ENCODE measurements at regions not wholly inside any gene's neighbourhood (a gene's known extent, or its start where the extent isn't known, plus 50 kb on each side); places are given as distances from the start of the nearest gene placed in this dataset.
"Not testable (repeated sequence)": the region's sequence is repeated elsewhere in the genome, so short reads cannot be mapped to it uniquely, and the experiment has no call there.

DNA sequence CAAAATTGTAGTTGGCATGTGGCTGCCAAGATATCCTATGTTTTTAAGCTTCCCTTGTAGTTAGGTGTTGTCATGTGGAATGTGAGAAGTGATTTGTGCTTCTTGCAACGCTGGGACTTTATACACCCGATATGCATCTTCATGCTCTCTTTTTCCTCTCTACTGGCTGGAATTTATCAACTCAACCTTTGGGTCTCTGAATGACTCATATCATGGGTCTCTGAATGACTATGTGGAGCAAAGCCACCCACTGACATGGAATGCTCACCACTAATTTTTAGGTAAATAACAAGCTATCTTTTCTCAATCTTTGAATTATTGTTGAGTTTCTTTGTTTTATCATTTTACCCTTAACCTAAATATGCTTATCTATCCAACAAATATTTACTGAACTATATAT, 144.6 kb downstream of the ATP23 start:
- no peak for DNase-seq (ENCODE audit: low spot score in 2 of 2)
- in situ Hi-C loops (cut with MboI; ENCODE audit: low sequenced_read_pairs), result no loop called here
- Histone ChIP-seq H3K36me3 (replicated peaks) (no peaks in the 10 kb centered on the region), H3K4me1 (no peaks in the 10 kb centered on the region), H3K27me3 (ENCODE audit: low read depth) (no peaks in the 10 kb centered on the region), H3K9me3 (no peaks in the 10 kb centered on the region), H3K4me3 (no peak overlapping the region)

DNA sequence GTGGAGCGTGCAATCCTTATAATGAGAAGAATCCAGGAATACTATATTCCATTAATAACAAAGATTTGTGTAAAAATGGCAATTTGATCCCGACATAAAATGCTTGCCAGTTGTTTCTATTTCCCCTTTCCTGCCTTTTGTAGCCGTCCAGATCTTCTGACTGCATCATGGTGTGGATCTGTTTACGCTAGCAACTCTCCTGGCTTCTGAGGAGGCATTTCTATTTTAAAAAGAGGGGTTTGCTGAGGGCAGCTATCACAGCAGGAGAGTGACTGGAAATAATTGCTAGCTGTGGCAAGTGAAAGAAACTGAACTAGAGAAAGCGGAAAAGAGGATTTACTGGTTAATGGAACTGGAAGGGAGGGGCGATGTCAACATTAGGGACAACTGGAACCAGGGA, 145.6 kb downstream of the ATP23 start:
- DNase-seq (ENCODE audit: low spot score in 2 of 2), result no peak
- Histone ChIP-seq H3K27me3 (ENCODE audit: low read depth) (no peaks in the 10 kb centered on the region), H3K36me3 (replicated peaks) (no peaks in the 10 kb centered on the region), H3K9me3 (no peaks in the 10 kb centered on the region), H3K4me1 (no peaks in the 10 kb centered on the region), H3K4me3 (no peak overlapping the region)
- in situ Hi-C loops (cut with MboI; ENCODE audit: low sequenced_read_pairs), result no loop called here

DNA sequence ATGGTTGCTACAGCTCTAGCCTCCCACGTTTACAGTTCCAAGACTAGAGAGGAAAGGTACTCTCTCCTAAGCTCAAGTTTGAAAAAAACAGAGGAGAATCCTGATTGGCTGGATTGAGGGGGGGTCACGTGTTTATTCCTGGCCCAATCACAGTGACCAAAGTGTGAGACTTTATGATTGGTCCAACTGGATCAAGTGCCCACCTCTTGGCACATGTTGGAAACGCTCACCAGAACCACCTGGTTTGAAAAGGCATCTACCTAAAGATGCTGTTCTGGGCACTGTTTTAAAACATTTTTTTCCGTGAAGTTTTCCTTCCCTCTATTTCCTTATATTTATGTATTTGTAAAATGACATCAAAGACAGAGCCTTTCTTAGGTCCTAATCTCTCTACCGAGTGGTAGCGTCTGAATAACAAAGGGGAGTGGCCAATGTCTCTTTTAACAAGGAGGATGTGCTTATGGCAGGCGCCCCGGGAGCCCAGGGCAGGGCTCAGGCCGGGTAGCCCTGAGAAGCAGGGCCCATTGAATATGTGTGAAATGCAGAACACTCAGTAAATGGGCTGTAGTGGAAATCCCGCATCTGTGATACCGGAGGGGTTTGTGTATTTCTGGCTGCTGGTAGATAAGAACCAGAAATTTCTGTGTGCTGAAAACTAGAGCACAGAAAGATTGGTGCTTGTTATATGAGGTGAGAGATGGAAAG, 146.2 kb downstream of the ATP23 start:
- Histone ChIP-seq H3K4me1 (no peaks in the 10 kb centered on the region), H3K9me3 (no peaks in the 10 kb centered on the region), H3K4me3 (no peak overlapping the region), H3K27me3 (ENCODE audit: low read depth) (no peaks in the 10 kb centered on the region), H3K36me3 (replicated peaks) (no peaks in the 10 kb centered on the region)
- DNase-seq (ENCODE audit: low spot score in 2 of 2), result no peak
- in situ Hi-C loops (cut with MboI; ENCODE audit: low sequenced_read_pairs), result no loop called here

DNA sequence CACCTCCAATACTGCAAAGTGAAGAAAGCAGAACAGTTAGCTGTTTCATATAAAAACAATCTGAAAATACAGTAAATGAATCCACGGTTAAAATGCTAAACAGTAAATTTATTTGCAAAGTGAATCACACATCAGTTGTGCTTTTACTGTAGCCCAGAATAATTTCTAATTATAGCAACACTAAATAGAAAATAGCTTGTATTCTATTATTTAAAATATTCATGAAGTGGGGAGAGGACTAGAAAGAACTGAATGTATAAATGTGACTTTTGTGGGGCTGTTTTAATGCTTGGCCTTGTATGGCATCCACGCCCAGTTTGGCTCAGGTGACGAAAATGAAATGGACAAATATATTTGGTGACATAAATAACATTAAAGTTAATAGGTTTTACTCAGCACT, 148.2 kb downstream of the ATP23 start:
- in situ Hi-C loops (cut with MboI; ENCODE audit: low sequenced_read_pairs), result no loop called here
- no peaks in the 10 kb centered on the region for H3K36me3 ChIP-seq (replicated peaks)
- DNase-seq (ENCODE audit: low spot score in 2 of 2), result no peak
- H3K9me3 ChIP-seq, result no peaks in the 10 kb centered on the region
- no peaks in the 10 kb centered on the region for H3K4me1 ChIP-seq
- H3K27me3 ChIP-seq (ENCODE audit: low read depth), result no peaks in the 10 kb centered on the region
- no peak overlapping the region for H3K4me3 ChIP-seq

DNA sequence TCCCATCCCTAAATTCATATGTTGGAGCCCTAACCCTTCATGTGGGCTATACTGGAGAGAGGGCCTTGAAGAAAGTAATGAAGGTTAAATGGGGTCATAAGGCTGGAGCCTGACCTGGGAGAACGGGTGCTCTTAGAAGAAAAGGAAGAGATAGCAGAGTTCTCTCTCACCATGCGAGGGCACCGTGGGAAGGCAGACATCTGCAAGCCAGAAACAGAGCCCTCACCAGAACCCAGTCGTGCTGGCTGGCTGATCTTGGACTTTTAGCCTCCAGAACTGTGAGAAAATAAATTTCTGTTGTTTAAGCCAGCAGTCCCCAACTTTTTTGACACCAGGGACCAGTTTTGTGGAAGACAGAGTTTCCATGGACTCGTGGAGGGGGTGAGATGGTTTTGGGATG, 149.3 kb downstream of the ATP23 start:
- H3K9me3 ChIP-seq, result no peaks in the 10 kb centered on the region
- H3K36me3 ChIP-seq (replicated peaks), result no peaks in the 10 kb centered on the region
- no peaks in the 10 kb centered on the region for H3K27me3 ChIP-seq (ENCODE audit: low read depth)
- in situ Hi-C loops (cut with MboI; ENCODE audit: low sequenced_read_pairs), result no loop called here
- no peaks in the 10 kb centered on the region for H3K4me1 ChIP-seq
- no peak overlapping the region for H3K4me3 ChIP-seq
- DNase-seq (ENCODE audit: low spot score in 2 of 2), result no peak

DNA sequence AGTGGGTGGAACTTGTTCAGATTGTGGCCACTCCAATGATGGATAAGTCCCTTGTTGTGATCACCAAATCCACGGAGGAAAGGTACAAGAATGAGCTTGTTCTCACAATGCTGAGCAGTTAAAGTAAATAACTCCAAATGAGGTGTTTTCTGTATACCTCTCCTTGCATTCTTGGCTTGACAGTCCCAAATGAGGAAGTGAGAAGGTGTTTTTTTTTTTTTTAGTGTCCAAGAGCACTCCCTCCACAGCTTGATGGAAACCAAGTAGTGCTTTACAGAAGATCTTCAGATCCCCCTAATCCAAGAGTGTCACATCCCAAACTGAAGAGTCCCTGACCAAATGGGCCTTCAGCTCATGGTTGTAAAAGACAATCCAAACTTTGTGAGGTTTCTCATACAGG, 153.6 kb downstream of the ATP23 start:
- no peaks in the 10 kb centered on the region for H3K4me1 ChIP-seq
- H3K36me3 ChIP-seq (replicated peaks), result no peaks in the 10 kb centered on the region
- H3K9me3 ChIP-seq, result no peaks in the 10 kb centered on the region
- no peak for DNase-seq (ENCODE audit: low spot score in 2 of 2)
- H3K4me3 ChIP-seq, result no peak overlapping the region
- H3K27me3 ChIP-seq (ENCODE audit: low read depth), result no peaks in the 10 kb centered on the region
- in situ Hi-C loops (cut with MboI; ENCODE audit: low sequenced_read_pairs), result no loop called here

DNA sequence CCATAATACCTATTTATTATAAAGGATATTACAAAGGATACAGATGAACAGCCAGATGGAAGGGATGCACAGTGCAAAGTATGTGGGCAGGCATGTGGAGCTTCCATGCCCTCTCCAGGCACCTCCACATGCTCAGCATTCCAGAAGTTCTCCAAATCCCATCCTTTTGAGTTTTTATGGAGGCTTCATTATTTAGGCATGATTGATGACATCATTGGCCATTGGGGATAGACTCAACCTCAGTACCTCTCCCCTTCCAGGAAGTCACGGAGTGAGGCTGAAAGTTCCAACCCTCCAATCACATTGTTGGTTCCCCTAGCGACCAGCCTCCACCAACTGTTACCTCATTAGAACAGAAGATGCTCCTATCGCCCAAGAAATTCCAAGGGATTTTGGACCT, 156.4 kb downstream of the ATP23 start:
- DNase-seq (ENCODE audit: low spot score in 2 of 2), result no peak
- H3K4me1 ChIP-seq, result no peaks in the 10 kb centered on the region
- in situ Hi-C loops (cut with MboI; ENCODE audit: low sequenced_read_pairs), result no loop called here

DNA sequence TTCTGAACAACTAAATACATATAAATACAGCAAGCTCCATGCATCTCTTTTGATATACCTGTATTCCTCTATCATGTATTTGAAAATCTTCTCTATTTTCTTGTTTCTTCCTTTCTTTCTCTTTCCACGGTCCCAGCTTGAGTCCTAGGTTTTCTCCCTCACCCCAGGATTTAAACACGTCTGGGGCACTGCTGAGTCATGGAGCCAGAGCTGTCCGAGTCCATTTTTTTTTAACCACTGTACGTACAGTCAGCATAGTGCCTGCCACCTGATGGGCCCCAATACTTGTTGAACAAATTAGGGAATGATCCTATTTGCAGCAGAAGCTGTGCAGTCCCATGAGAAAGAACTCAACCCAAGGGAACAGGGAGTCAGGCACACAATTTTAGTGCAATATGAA, 158.1 kb downstream of the ATP23 start:
- Histone ChIP-seq H3K4me3 (no peak overlapping the region), H3K36me3 (replicated peaks) (no peaks in the 10 kb centered on the region), H3K27me3 (ENCODE audit: low read depth) (no peaks in the 10 kb centered on the region), H3K9me3 (no peaks in the 10 kb centered on the region), H3K4me1 (no peaks in the 10 kb centered on the region)
- in situ Hi-C loops (cut with MboI; ENCODE audit: low sequenced_read_pairs), result no loop called here
- DNase-seq (ENCODE audit: low spot score in 2 of 2), result no peak

More for the DNA sequence above, 156.4 kb downstream of the ATP23 start:
- H3K36me3 ChIP-seq (replicated peaks), result no peaks in the 10 kb centered on the region
- no peak overlapping the region for H3K4me3 ChIP-seq
- no peaks in the 10 kb centered on the region for H3K27me3 ChIP-seq (ENCODE audit: low read depth)
- H3K9me3 ChIP-seq, result no peaks in the 10 kb centered on the region

DNA sequence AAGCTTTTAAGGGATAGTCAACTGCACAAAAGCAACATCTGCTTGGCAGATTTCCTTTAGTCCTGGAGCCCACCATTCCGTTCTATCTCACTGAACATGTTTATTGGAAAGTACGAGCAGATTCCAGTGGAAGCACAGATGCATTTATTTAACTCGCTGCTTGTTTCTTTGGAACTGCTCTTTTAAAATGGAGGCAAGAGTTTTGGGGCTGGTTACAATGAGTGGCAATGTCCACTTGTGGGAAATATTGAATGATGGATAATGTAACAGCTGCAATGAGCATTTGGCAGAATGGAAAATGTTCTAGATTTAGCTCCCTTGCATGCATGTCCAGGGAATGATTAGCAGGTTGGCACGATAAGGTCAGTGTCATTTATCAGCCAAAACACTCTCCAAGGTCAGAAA, 163.0 kb downstream of the ATP23 start:
- no peaks in the 10 kb centered on the region for H3K27me3 ChIP-seq (ENCODE audit: low read depth)
- H3K36me3 ChIP-seq (replicated peaks), result no peaks in the 10 kb centered on the region
- H3K4me1 ChIP-seq, result no peaks in the 10 kb centered on the region
- in situ Hi-C loops (cut with MboI; ENCODE audit: low sequenced_read_pairs), result no loop called here
- no peak for DNase-seq (ENCODE audit: low spot score in 2 of 2)
- no peaks in the 10 kb centered on the region for H3K9me3 ChIP-seq
- H3K4me3 ChIP-seq, result no peak overlapping the region

DNA sequence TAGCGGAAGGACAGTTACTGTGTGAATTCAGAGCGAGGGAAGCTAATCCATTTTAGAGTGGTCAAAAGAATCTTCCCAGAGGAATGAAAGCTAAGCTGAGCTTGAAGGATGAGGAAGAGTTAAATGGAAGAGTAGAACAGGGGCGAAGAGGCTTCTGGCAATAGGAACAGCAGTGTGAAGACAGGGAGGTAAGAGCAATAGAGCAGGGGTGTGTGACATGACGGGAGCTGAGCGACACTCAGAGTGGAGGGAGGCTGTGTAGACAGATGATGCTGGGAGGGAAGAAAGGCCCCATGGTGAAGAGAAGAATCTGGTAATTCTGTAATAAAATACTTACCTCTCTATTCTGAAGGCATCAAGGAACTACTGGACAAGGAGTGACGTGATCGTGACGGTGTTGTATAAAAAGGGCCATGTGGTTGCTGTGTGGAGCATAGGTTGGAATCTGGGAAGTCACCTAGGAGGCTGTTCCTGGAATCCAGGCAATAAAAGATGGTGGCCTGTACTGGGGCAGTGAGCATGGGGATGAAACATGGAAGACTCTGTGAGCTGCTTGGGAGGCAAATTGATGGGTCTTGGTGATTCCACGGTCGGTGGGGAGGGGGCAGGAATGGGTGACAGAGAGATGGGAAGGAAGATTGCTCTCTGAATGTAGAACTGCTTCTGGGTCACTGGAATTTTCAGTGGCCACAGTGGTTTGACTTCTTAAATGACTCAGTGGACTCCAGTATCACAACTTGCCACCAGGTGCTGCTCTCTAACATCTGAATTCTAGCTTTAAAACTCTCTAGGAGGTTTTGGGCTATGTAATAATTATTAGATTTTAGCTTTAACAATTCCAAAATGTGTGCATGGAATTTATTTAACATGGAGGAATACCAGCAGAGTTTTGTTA, 164.1 kb downstream of the ATP23 start:
- H3K27me3 ChIP-seq (ENCODE audit: low read depth), result no peaks in the 10 kb centered on the region
- H3K4me3 ChIP-seq, result no peak overlapping the region
- no peaks in the 10 kb centered on the region for H3K36me3 ChIP-seq (replicated peaks)
- in situ Hi-C loops (cut with MboI; ENCODE audit: low sequenced_read_pairs), result no loop called here
- no peaks in the 10 kb centered on the region for H3K9me3 ChIP-seq
- no peaks in the 10 kb centered on the region for H3K4me1 ChIP-seq
- DNase-seq (ENCODE audit: low spot score in 2 of 2), result no peak

DNA sequence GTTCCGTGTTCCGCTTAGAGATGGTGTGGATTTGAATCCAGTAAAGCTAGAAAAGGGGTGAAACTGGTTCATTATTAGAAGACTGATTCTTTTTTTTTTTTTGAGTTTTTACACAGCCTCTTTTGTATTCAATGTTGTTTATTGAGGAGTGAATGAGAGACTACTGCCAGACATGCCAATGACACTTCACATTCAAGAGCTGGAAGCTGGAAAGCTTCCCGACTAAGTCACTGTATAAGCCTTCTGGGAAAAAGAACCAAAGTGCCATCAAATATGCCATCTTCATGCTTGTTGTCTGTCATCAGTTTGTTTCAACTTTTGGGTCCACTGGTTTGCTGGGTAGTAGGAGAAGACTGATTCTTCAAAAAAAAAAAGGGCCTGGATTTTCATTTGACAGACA, 164.8 kb downstream of the ATP23 start:
- Histone ChIP-seq H3K4me3 (no peak overlapping the region), H3K9me3 (no peaks in the 10 kb centered on the region), H3K4me1 (no peaks in the 10 kb centered on the region), H3K36me3 (replicated peaks) (no peaks in the 10 kb centered on the region), H3K27me3 (ENCODE audit: low read depth) (no peaks in the 10 kb centered on the region)
- DNase-seq (ENCODE audit: low spot score in 2 of 2), result no peak
- in situ Hi-C loops (cut with MboI; ENCODE audit: low sequenced_read_pairs), result no loop called here

DNA sequence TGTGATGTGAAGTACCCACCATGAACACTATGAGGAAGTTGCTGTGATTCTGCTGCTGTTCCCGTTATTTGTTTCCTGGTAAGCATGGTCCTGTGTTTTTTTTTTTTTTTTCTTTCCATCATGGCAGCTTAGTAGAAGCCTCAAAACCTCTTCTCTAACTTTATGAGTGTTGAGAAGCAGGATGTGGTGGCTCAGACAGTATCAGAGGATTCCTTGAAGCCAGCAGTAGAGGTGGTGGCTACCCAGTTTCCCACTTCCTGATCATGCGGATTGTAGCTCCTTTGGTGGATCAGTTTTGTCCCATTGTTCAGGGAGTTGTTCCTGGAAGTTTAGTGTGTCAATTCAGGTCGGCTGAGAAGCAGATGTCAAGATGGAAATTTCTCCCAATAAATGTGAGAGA, 175.8 kb downstream of the ATP23 start:
- in situ Hi-C loops (cut with MboI; ENCODE audit: low sequenced_read_pairs), result no loop called here

DNA sequence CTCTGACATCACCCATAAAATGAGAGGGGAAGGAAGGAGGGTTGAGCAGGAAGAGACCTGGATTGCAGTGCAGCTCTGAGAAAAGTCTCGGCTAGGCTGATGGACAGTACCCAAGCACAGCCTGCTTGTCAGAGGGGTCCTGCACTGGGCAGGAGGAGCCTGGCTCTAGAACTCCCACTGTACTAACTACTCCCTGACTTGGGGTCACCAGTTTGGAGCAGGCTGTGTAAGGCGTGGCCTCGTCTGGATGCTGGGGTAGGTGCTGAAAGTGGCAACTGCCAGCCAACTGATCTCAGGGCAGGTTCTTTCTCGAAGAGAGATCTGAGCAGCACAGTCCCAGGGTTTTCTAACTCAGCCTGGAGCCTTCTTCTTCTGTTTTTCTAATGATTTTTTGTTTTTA, 176.3 kb downstream of the ATP23 start:
- Histone ChIP-seq H3K36me3 (replicated peaks) (no peaks in the 10 kb centered on the region), H3K9me3 (no peaks in the 10 kb centered on the region), H3K4me3 (no peak overlapping the region), H3K27me3 (ENCODE audit: low read depth) (no peaks in the 10 kb centered on the region), H3K4me1 (no peaks in the 10 kb centered on the region)
- DNase-seq (ENCODE audit: low spot score in 2 of 2), result no peak
- in situ Hi-C loops (cut with MboI; ENCODE audit: low sequenced_read_pairs), result no loop called here

More for the DNA sequence above, 175.8 kb downstream of the ATP23 start:
- H3K9me3 ChIP-seq, result no peaks in the 10 kb centered on the region
- no peaks in the 10 kb centered on the region for H3K4me1 ChIP-seq
- no peaks in the 10 kb centered on the region for H3K36me3 ChIP-seq (replicated peaks)
- no peak overlapping the region for H3K4me3 ChIP-seq
- H3K27me3 ChIP-seq (ENCODE audit: low read depth), result no peaks in the 10 kb centered on the region
- no peak for DNase-seq (ENCODE audit: low spot score in 2 of 2)

DNA sequence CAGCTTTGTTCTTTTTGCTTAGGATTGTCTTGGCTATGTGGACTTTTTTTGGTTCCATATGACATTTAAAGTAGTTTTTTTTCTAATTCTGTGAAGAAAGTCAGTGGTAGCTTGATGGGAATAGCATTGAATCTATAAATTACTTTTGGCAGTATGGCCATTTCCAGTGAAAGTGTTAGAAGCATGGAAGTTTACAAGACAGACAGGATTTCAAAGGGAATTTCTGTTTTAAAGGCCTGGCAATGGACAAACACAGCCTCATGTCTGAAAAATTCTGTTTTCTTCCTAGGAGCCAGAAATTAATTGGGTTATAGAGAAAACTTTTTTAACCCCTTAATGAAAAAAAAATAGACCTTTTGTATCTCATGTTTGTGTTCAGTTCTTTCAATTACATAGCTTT, 184.4 kb downstream of the ATP23 start:
- DNase-seq (ENCODE audit: low spot score in 2 of 2); H3K4me3 ChIP-seq; in situ Hi-C loops (cut with MboI; ENCODE audit: low sequenced_read_pairs); H3K4me1 ChIP-seq; H3K27me3 ChIP-seq (ENCODE audit: low read depth); H3K36me3 ChIP-seq (replicated peaks); H3K9me3 ChIP-seq: not testable (repeated sequence)

Data from HAP-1 (cell line).